ENCODE measurements at regions not wholly inside any gene's neighbourhood (a gene's known extent, or its start where the extent isn't known, plus 50 kb on each side); places are given as distances from the start of the nearest gene placed in this dataset.

- TF ChIP-seq POLR2A (IDR thresholded peaks at IDR 0.05) (no peak), CTCF (IDR thresholded peaks at IDR 0.05) (no peak)
Observed at GRCh38 chr2:234686088-234686890, 189.4 kb upstream of the ARL4C start.
